GM12878 (cell line): ENCODE measurements at regions not wholly inside any gene's neighbourhood (a gene's known extent, or its start where the extent isn't known, plus 50 kb on each side); places are given as distances from the start of the nearest gene placed in this dataset.

Experiments used
- ATAC-seq: fragments of 200-7000 bp; cut with Tn5 transposase; 3 replicates; pipeline ENCODE4 v1.9.1; 2020; ENCODE audit warnings: mild to moderate bottlenecking, moderate library complexity
- BruUV-seq: library from RNA; stranded (reverse); fragments of 400-500 nt; replicated peaks from 2 replicates; lab custom pipeline; 2021; lab: Mats Ljungman, UMichigan
- CTCF ChIA-PET: fragments of 300-600 bp; sonication (Branson Sonifier 250); formaldehyde crosslinking; extraction: SDS; loops from one replicate; lab custom pipeline; 2021; ENCODE audit warnings: inconsistent platforms; lab: Yijun Ruan, JAX
- POLR2A ChIA-PET: fragments of 350-600 bp; formaldehyde crosslinking; extraction: SDS; loops from one replicate; lab custom pipeline; 2021; ENCODE audit warnings: inconsistent platforms; lab: Charles Lee
- RAD21 ChIA-PET: fragments of 300-600 bp; sonication (Branson Sonifier 250); formaldehyde crosslinking; loops from one replicate; lab custom pipeline; 2023; ENCODE audit warnings: antibody characterized with exemption; ENCODE audit not compliant: unreplicated experiment; lab: Charles Lee
- SMC1A ChIA-PET: fragments of 300-600 bp; sonication (Branson Sonifier 250); formaldehyde crosslinking; loops from one replicate; lab custom pipeline; 2023; ENCODE audit not compliant: unreplicated experiment, uncharacterized antibody; lab: Charles Lee
- DNase-seq: peaks from one replicate; pipeline ENCODE4 v3.0.0-alpha.2; 2011; ENCODE audit warnings: low read depth, low spot score
- FAIRE-seq: peaks from 3 replicates; lab custom pipeline; 2011; peaks lifted over from hg19 to GRCh38; lab: Jason Lieb, UNC
- H2AFZ ChIP-seq: 2 replicates; pipeline ENCODE4 v1.6.0; 2011; ENCODE audit warnings: low read depth, low read length, control low read depth; ENCODE audit not compliant: control insufficient read depth
- H3K27ac ChIP-seq: 2 replicates; pipeline ENCODE4 v1.5.1; 2011; ENCODE audit warnings: control low read depth; ENCODE audit not compliant: control insufficient read depth, insufficient read depth
- H3K27me3 ChIP-seq, 2 experiments: replicated peaks in 1 of 2; 2 replicates each; pipeline versions ENCODE4 v1.6.0 to v1.6.1; 2011; ENCODE audit warnings: low read length in 1 of 2; ENCODE audit not compliant: control insufficient read depth in 2 of 2, insufficient read depth in 2 of 2
- H3K36me3 ChIP-seq, 2 experiments: 2 replicates each; pipeline ENCODE4 v1.5.1; 2011; ENCODE audit warnings: low read length in 1 of 2; ENCODE audit not compliant: control insufficient read depth in 2 of 2, insufficient read depth in 2 of 2
- H3K4me1 ChIP-seq: 2 replicates; pipeline ENCODE4 v1.6.1; 2011; ENCODE audit warnings: mild to moderate bottlenecking, low read length, moderate library complexity, mixed read lengths; ENCODE audit not compliant: control insufficient read depth, insufficient read depth
- H3K4me2 ChIP-seq: 2 replicates; pipeline ENCODE4 v1.6.0; 2011; ENCODE audit warnings: control low read depth; ENCODE audit not compliant: control insufficient read depth, insufficient read depth
- H3K4me3 ChIP-seq: fragments of 200-600 bp; sonication (generic); 2 replicates; pipeline ENCODE4 v1.5.1; 2016
- H3K79me2 ChIP-seq: 2 replicates; pipeline ENCODE4 v1.6.0; 2011; ENCODE audit warnings: low read length; ENCODE audit not compliant: control insufficient read depth, insufficient read depth
- H3K9ac ChIP-seq: 2 replicates; pipeline ENCODE4 v1.8.0; 2011; ENCODE audit warnings: low read length, control low read depth, mixed read lengths; ENCODE audit not compliant: control insufficient read depth, insufficient read depth
- H3K9me3 ChIP-seq: replicated peaks from 3 replicates; pipeline ENCODE4 v1.5.1; 2011; ENCODE audit warnings: mild to moderate bottlenecking, low read length; ENCODE audit not compliant: control insufficient read depth, insufficient read depth
- H4K20me1 ChIP-seq: 2 replicates; pipeline ENCODE4 v1.6.0; 2011; ENCODE audit not compliant: control insufficient read depth, insufficient read depth
- DPF2 ChIP-seq: fragments of 450-650 bp; IDR thresholded peaks from 2 replicates; pipeline ENCODE4 v1.6.1; 2017; ENCODE audit warnings: mild to moderate bottlenecking
- EZH2 ChIP-seq: IDR thresholded peaks from 2 replicates; pipeline ENCODE4 v1.6.1; 2012; ENCODE audit warnings: low read depth, mild to moderate bottlenecking, control low read depth, inconsistent platforms, low read length, borderline replicate concordance; ENCODE audit not compliant: control insufficient read depth
- FOS ChIP-seq: IDR thresholded peaks from 3 replicates; pipeline ENCODE4 v1.6.1; 2011; ENCODE audit warnings: borderline replicate concordance; ENCODE audit not compliant: insufficient read length; ENCODE audit errors: extremely low read depth
- IRF5 ChIP-seq: fragments of 450-650 bp; IDR thresholded peaks from 2 replicates; pipeline ENCODE4 v1.6.1; 2017; ENCODE audit warnings: borderline replicate concordance
- MEF2A ChIP-seq: IDR thresholded peaks from 2 replicates; pipeline ENCODE4 v1.6.1; 2011; ENCODE audit warnings: low read depth, mild to moderate bottlenecking, low read length, moderate library complexity; ENCODE audit not compliant: insufficient read depth
- MEF2B ChIP-seq: fragments of 450-650 bp; IDR thresholded peaks from 2 replicates; pipeline ENCODE4 v1.6.1; 2018; ENCODE audit warnings: mild to moderate bottlenecking, moderate library complexity; ENCODE audit not compliant: partially characterized antibody, poor library complexity, severe bottlenecking
- PRDM15 ChIP-seq: fragments of 450-650 bp; formaldehyde crosslinking; IDR thresholded peaks from 2 replicates; pipeline ENCODE4 v1.4.0; 2020; ENCODE audit warnings: mild to moderate bottlenecking, moderate library complexity
- RAD21 ChIP-seq: IDR thresholded peaks from 2 replicates; pipeline ENCODE4 v1.6.1; 2011; ENCODE audit warnings: mild to moderate bottlenecking, low read depth, low read length, moderate library complexity; ENCODE audit not compliant: insufficient read depth
- RB1 ChIP-seq: fragments of 450-650 bp; formaldehyde crosslinking; IDR thresholded peaks from 2 replicates; pipeline ENCODE4 v1.6.1; 2017; ENCODE audit warnings: mild to moderate bottlenecking, borderline replicate concordance
- RELA ChIP-seq: fragments of 450-650 bp; IDR thresholded peaks from 2 replicates; pipeline ENCODE4 v1.8.0; 2014; ENCODE audit warnings: borderline replicate concordance; ENCODE audit not compliant: partially characterized antibody
- RUNX3 ChIP-seq: IDR thresholded peaks from 2 replicates; pipeline ENCODE4 v1.6.1; 2012; ENCODE audit warnings: low read length, inconsistent platforms
- SIX5 ChIP-seq: IDR thresholded peaks from 2 replicates; pipeline ENCODE4 v1.6.1; 2011; ENCODE audit warnings: mild to moderate bottlenecking, low read depth, low read length, moderate library complexity; ENCODE audit not compliant: severe bottlenecking
- SPI1 ChIP-seq: IDR thresholded peaks from 2 replicates; pipeline ENCODE4 v1.6.1; 2011; ENCODE audit warnings: low read depth, mild to moderate bottlenecking, low read length, moderate library complexity, borderline replicate concordance; ENCODE audit not compliant: insufficient read depth
- STAT1 ChIP-seq: fragments of 450-650 bp; conservative IDR thresholded peaks from 2 replicates; pipeline ENCODE4 v1.6.1; 2014; ENCODE audit warnings: antibody characterized with exemption, mild to moderate bottlenecking
- WGBS: methylation state at CpG from one replicate; pipeline ENCODE4 v1.1.6; 2016; ENCODE audit warnings: low lambda C conversion rate; ENCODE audit not compliant: insufficient replicate concordance, insufficient coverage; ENCODE audit errors: missing lambda C conversion rate; 5-methylcytosine and 5-hydroxymethylcytosine counted together
- in situ Hi-C: fragments of 300-500 bp; cut with MboI; formaldehyde crosslinking; loops from 9 replicates; pipeline ENCODE4 v1.14.3; 2018; ENCODE audit warnings: mixed read lengths
- intact Hi-C: fragments of 100-400 bp; cut with micrococcal nuclease; formaldehyde crosslinking; loops from one replicate; pipeline ENCODE4 v1.14.2; 2022; ENCODE audit not compliant: unreplicated experiment
- TF ChIP-seq, protein P1 (sequence below): fragments of 450-650 bp; IDR thresholded peaks from 2 replicates; pipeline ENCODE4 v1.6.1; 2017; ENCODE audit warnings: mild to moderate bottlenecking
- TF ChIP-seq, protein P2 (sequence below): IDR thresholded peaks from 2 replicates; pipeline ENCODE4 v1.6.1; 2011; ENCODE audit warnings: borderline replicate concordance, low read depth, mild to moderate bottlenecking, moderate library complexity, low read length; ENCODE audit not compliant: insufficient read depth, poor library complexity, severe bottlenecking

- H3K27ac ChIP-seq = no peak overlapping the region
- in situ Hi-C loops (no loop called here), intact Hi-C loops (no loop called here)
- ChIA-PET RAD21 (no interaction called here), CTCF (interaction anchor here (0.8 kb wide), 1 partner anchor 11 kb away, joined by 3 read pairs; no protein-coding TSS in a partner anchor), SMC1A (no interaction called here), POLR2A (no interaction called here)
- 2% methylated on average over 5 of the region's 5 CpGs for WGBS
- 0 out of 4 replicates have a peak, but pooled peaks cover 0 to 3% of the 10 kb centered on the region in 2 experiments for H3K27me3 ChIP-seq
- no peaks in the 10 kb centered on the region for H3K9me3 ChIP-seq
- H3K9ac ChIP-seq = no peak overlapping the region
- no peak overlapping the region for H3K4me2 ChIP-seq
- H3K4me3 ChIP-seq = no peak overlapping the region
- no peak overlapping the region for H2AFZ ChIP-seq
- H3K4me1 ChIP-seq = no peaks in the 10 kb centered on the region
- FAIRE-seq = no peak
- H3K79me2 ChIP-seq = no peaks in the 10 kb centered on the region
- no peaks in the 10 kb centered on the region for H4K20me1 ChIP-seq
- H3K36me3 ChIP-seq = no peaks in the 10 kb centered on the region
- BruUV-seq = no TSS peak
- DNase-seq = no peak
- ATAC-seq = no peak
- no peak for TF ChIP-seq RAD21
- TF ChIP-seq, protein P1, sequence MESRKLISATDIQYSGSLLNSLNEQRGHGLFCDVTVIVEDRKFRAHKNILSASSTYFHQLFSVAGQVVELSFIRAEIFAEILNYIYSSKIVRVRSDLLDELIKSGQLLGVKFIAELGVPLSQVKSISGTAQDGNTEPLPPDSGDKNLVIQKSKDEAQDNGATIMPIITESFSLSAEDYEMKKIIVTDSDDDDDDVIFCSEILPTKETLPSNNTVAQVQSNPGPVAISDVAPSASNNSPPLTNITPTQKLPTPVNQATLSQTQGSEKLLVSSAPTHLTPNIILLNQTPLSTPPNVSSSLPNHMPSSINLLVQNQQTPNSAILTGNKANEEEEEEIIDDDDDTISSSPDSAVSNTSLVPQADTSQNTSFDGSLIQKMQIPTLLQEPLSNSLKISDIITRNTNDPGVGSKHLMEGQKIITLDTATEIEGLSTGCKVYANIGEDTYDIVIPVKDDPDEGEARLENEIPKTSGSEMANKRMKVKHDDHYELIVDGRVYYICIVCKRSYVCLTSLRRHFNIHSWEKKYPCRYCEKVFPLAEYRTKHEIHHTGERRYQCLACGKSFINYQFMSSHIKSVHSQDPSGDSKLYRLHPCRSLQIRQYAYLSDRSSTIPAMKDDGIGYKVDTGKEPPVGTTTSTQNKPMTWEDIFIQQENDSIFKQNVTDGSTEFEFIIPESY = no peak
- TF ChIP-seq MEF2B = no peak
- TF ChIP-seq MEF2A = no peak
- TF ChIP-seq SIX5 = no peak
- TF ChIP-seq EZH2 = no peak
- no peak for TF ChIP-seq STAT1
- TF ChIP-seq IRF5 = no peak
- TF ChIP-seq DPF2 = no peak
- no peak for TF ChIP-seq FOS
- no peak for TF ChIP-seq RELA
- no peak for TF ChIP-seq PRDM15 (CRISPR knock-in tag)
- TF ChIP-seq RB1 = no peak
- no peak for TF ChIP-seq SPI1
- TF ChIP-seq, protein P2, sequence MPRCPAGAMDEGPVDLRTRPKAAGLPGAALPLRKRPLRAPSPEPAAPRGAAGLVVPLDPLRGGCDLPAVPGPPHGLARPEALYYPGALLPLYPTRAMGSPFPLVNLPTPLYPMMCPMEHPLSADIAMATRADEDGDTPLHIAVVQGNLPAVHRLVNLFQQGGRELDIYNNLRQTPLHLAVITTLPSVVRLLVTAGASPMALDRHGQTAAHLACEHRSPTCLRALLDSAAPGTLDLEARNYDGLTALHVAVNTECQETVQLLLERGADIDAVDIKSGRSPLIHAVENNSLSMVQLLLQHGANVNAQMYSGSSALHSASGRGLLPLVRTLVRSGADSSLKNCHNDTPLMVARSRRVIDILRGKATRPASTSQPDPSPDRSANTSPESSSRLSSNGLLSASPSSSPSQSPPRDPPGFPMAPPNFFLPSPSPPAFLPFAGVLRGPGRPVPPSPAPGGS = no peak
- no peak for TF ChIP-seq RUNX3
Measured at GRCh38 chr10:6689036-6689435, 109.0 kb upstream of the PRKCQ start.
